ENCODE measurements at regions not wholly inside any gene's neighbourhood (a gene's known extent, or its start where the extent isn't known, plus 50 kb on each side); places are given as distances from the start of the nearest gene placed in this dataset.

GRCh38 chr16:63361032-63361624 is 1324.9 kb upstream of the CDH8 start:
- Histone ChIP-seq H3K36me3 (ENCODE audit: control insufficient read depth, low read depth, low read length) (no peaks in the 10 kb centered on the region), H3K27ac (ENCODE audit: low read length) (no peak overlapping the region), H3K4me3 (ENCODE audit: low read length) (no peak overlapping the region), H3K9ac (ENCODE audit: low read length) (no peak overlapping the region), H3K4me1 (ENCODE audit: control insufficient read depth, low read depth, low read length) (peaks cover 3% of the 10 kb centered on the region), H3K9me3 (ENCODE audit: control insufficient read depth, low read depth, low read length) (no peaks in the 10 kb centered on the region), H3K27me3 (ENCODE audit: control insufficient read depth, insufficient read depth, low read length) (no peaks in the 10 kb centered on the region)

- Histone ChIP-seq H3K9ac (ENCODE audit: low read length) (no peak overlapping the region), H3K27me3 (ENCODE audit: control insufficient read depth, insufficient read depth, low read length) (no peaks in the 10 kb centered on the region), H3K9me3 (ENCODE audit: control insufficient read depth, low read depth, low read length) (no peaks in the 10 kb centered on the region), H3K27ac (ENCODE audit: low read length) (no peak overlapping the region), H3K4me3 (ENCODE audit: low read length) (no peak overlapping the region), H3K4me1 (ENCODE audit: control insufficient read depth, low read depth, low read length) (no peaks in the 10 kb centered on the region), H3K36me3 (ENCODE audit: control insufficient read depth, low read depth, low read length) (no peaks in the 10 kb centered on the region)
Observed at GRCh38 chr16:63349961-63350360, 1313.7 kb upstream of the CDH8 start.

GRCh38 chr16:63346000-63346399 is 1309.8 kb upstream of the CDH8 start:
- no peaks in the 10 kb centered on the region for H3K36me3 ChIP-seq (ENCODE audit: control insufficient read depth, low read depth, low read length)
- no peak overlapping the region for H3K27ac ChIP-seq (ENCODE audit: low read length)
- no peaks in the 10 kb centered on the region for H3K9me3 ChIP-seq (ENCODE audit: control insufficient read depth, low read depth, low read length)

GRCh38 chr16:63337264-63337663 is 1301.0 kb upstream of the CDH8 start:
- H3K27ac ChIP-seq (ENCODE audit: low read length): no peak overlapping the region
- no peaks in the 10 kb centered on the region for H3K27me3 ChIP-seq (ENCODE audit: control insufficient read depth, insufficient read depth, low read length)

More at GRCh38 chr16:63346000-63346399, 1309.8 kb upstream of the CDH8 start:
- no peaks in the 10 kb centered on the region for H3K27me3 ChIP-seq (ENCODE audit: control insufficient read depth, insufficient read depth, low read length)
- H3K4me1 ChIP-seq (ENCODE audit: control insufficient read depth, low read depth, low read length): no peaks in the 10 kb centered on the region
- no peak overlapping the region for H3K9ac ChIP-seq (ENCODE audit: low read length)
- no peak overlapping the region for H3K4me3 ChIP-seq (ENCODE audit: low read length)

GRCh38 chr16:63331111-63331510 is 1294.9 kb upstream of the CDH8 start:
- Histone ChIP-seq H3K27ac (ENCODE audit: low read length) (no peak overlapping the region), H3K36me3 (ENCODE audit: control insufficient read depth, low read depth, low read length) (no peaks in the 10 kb centered on the region), H3K4me3 (ENCODE audit: low read length) (no peak overlapping the region), H3K4me1 (ENCODE audit: control insufficient read depth, low read depth, low read length) (no peaks in the 10 kb centered on the region), H3K27me3 (ENCODE audit: control insufficient read depth, insufficient read depth, low read length) (no peaks in the 10 kb centered on the region), H3K9me3 (ENCODE audit: control insufficient read depth, low read depth, low read length) (no peaks in the 10 kb centered on the region), H3K9ac (ENCODE audit: low read length) (no peak overlapping the region)

More at GRCh38 chr16:63337264-63337663, 1301.0 kb upstream of the CDH8 start:
- no peak overlapping the region for H3K9ac ChIP-seq (ENCODE audit: low read length)
- no peaks in the 10 kb centered on the region for H3K9me3 ChIP-seq (ENCODE audit: control insufficient read depth, low read depth, low read length)
- no peaks in the 10 kb centered on the region for H3K4me1 ChIP-seq (ENCODE audit: control insufficient read depth, low read depth, low read length)
- no peak overlapping the region for H3K4me3 ChIP-seq (ENCODE audit: low read length)
- no peaks in the 10 kb centered on the region for H3K36me3 ChIP-seq (ENCODE audit: control insufficient read depth, low read depth, low read length)

GRCh38 chr16:63326736-63327339 is 1290.6 kb upstream of the CDH8 start:
- H3K4me3 ChIP-seq (ENCODE audit: low read length): no peak overlapping the region
- no peak overlapping the region for H3K9ac ChIP-seq (ENCODE audit: low read length)
- no peaks in the 10 kb centered on the region for H3K36me3 ChIP-seq (ENCODE audit: control insufficient read depth, low read depth, low read length)
- H3K4me1 ChIP-seq (ENCODE audit: control insufficient read depth, low read depth, low read length): peaks cover 2% of the 10 kb centered on the region
- H3K27me3 ChIP-seq (ENCODE audit: control insufficient read depth, insufficient read depth, low read length): no peaks in the 10 kb centered on the region
- H3K27ac ChIP-seq (ENCODE audit: low read length): no peak overlapping the region
- no peaks in the 10 kb centered on the region for H3K9me3 ChIP-seq (ENCODE audit: control insufficient read depth, low read depth, low read length)

GRCh38 chr16:63323722-63324705 is 1287.8 kb upstream of the CDH8 start:
- Histone ChIP-seq H3K9ac (ENCODE audit: low read length) (no peak overlapping the region), H3K4me1 (ENCODE audit: control insufficient read depth, low read depth, low read length) (peaks cover 2% of the 10 kb centered on the region), H3K36me3 (ENCODE audit: control insufficient read depth, low read depth, low read length) (no peaks in the 10 kb centered on the region), H3K27ac (ENCODE audit: low read length) (no peak overlapping the region), H3K9me3 (ENCODE audit: control insufficient read depth, low read depth, low read length) (no peaks in the 10 kb centered on the region), H3K4me3 (ENCODE audit: low read length) (no peak overlapping the region), H3K27me3 (ENCODE audit: control insufficient read depth, insufficient read depth, low read length) (no peaks in the 10 kb centered on the region)

GRCh38 chr16:63323055-63323454 is 1286.8 kb upstream of the CDH8 start:
- peaks cover 2% of the 10 kb centered on the region for H3K4me1 ChIP-seq (ENCODE audit: control insufficient read depth, low read depth, low read length)
- H3K4me3 ChIP-seq (ENCODE audit: low read length): no peak overlapping the region
- H3K9ac ChIP-seq (ENCODE audit: low read length): no peak overlapping the region
- no peaks in the 10 kb centered on the region for H3K27me3 ChIP-seq (ENCODE audit: control insufficient read depth, insufficient read depth, low read length)
- no peaks in the 10 kb centered on the region for H3K36me3 ChIP-seq (ENCODE audit: control insufficient read depth, low read depth, low read length)
- no peak overlapping the region for H3K27ac ChIP-seq (ENCODE audit: low read length)
- H3K9me3 ChIP-seq (ENCODE audit: control insufficient read depth, low read depth, low read length): no peaks in the 10 kb centered on the region

GRCh38 chr16:63315229-63315628 is 1279.0 kb upstream of the CDH8 start:
- H3K36me3 ChIP-seq (ENCODE audit: control insufficient read depth, low read depth, low read length): no peaks in the 10 kb centered on the region
- H3K4me1 ChIP-seq (ENCODE audit: control insufficient read depth, low read depth, low read length): no peaks in the 10 kb centered on the region
- H3K4me3 ChIP-seq (ENCODE audit: low read length): no peak overlapping the region
- H3K27ac ChIP-seq (ENCODE audit: low read length): no peak overlapping the region
- H3K9ac ChIP-seq (ENCODE audit: low read length): no peak overlapping the region
- H3K9me3 ChIP-seq (ENCODE audit: control insufficient read depth, low read depth, low read length): no peaks in the 10 kb centered on the region
- H3K27me3 ChIP-seq (ENCODE audit: control insufficient read depth, insufficient read depth, low read length): no peaks in the 10 kb centered on the region

- no peaks in the 10 kb centered on the region for H3K36me3 ChIP-seq (ENCODE audit: control insufficient read depth, low read depth, low read length)
- no peak overlapping the region for H3K27ac ChIP-seq (ENCODE audit: low read length)
- H3K4me3 ChIP-seq (ENCODE audit: low read length): no peak overlapping the region
- no peak overlapping the region for H3K9ac ChIP-seq (ENCODE audit: low read length)
- H3K27me3 ChIP-seq (ENCODE audit: control insufficient read depth, insufficient read depth, low read length): no peaks in the 10 kb centered on the region
- no peaks in the 10 kb centered on the region for H3K4me1 ChIP-seq (ENCODE audit: control insufficient read depth, low read depth, low read length)
- H3K9me3 ChIP-seq (ENCODE audit: control insufficient read depth, low read depth, low read length): no peaks in the 10 kb centered on the region
Observed at GRCh38 chr16:63312346-63312745, 1276.1 kb upstream of the CDH8 start.

GRCh38 chr16:63311313-63311712 is 1275.1 kb upstream of the CDH8 start:
- Histone ChIP-seq H3K27ac (ENCODE audit: low read length) (no peak overlapping the region), H3K4me3 (ENCODE audit: low read length) (no peak overlapping the region), H3K27me3 (ENCODE audit: control insufficient read depth, insufficient read depth, low read length) (no peaks in the 10 kb centered on the region)

More at GRCh38 chr16:63311313-63311712, 1275.1 kb upstream of the CDH8 start:
- H3K9ac ChIP-seq (ENCODE audit: low read length): no peak overlapping the region
- no peaks in the 10 kb centered on the region for H3K4me1 ChIP-seq (ENCODE audit: control insufficient read depth, low read depth, low read length)
- H3K36me3 ChIP-seq (ENCODE audit: control insufficient read depth, low read depth, low read length): no peaks in the 10 kb centered on the region
- H3K9me3 ChIP-seq (ENCODE audit: control insufficient read depth, low read depth, low read length): no peaks in the 10 kb centered on the region
